HEK293T (cell line): ENCODE measurements at regions not wholly inside any gene's neighbourhood (a gene's known extent, or its start where the extent isn't known, plus 50 kb on each side); places are given as distances from the start of the nearest gene placed in this dataset.

Experiments
- ARNT ChIP-seq: fragments of 450-650 bp; IDR thresholded peaks from 2 replicates; pipeline ENCODE4 v1.6.1; 2017; ENCODE audit warnings: mild to moderate bottlenecking
- BHLHE40 ChIP-seq: fragments of 450-650 bp; IDR thresholded peaks from 2 replicates; pipeline ENCODE4 v1.6.1; 2016; ENCODE audit warnings: mild to moderate bottlenecking, moderate library complexity, borderline replicate concordance
- CTBP1 ChIP-seq: fragments of 450-650 bp; IDR thresholded peaks from 2 replicates; pipeline ENCODE4 v1.6.1; 2016; ENCODE audit warnings: borderline replicate concordance
- ELF4 ChIP-seq: fragments of 450-650 bp; IDR thresholded peaks from 2 replicates; pipeline ENCODE4 v1.6.1; 2017; ENCODE audit warnings: antibody characterized with exemption
- FOXA1 ChIP-seq: fragments of 450-650 bp; IDR thresholded peaks from 2 replicates; pipeline ENCODE4 v1.6.1; 2016; ENCODE audit warnings: mild to moderate bottlenecking
- FOXK2 ChIP-seq: fragments of 450-650 bp; IDR thresholded peaks from 2 replicates; pipeline ENCODE4 v1.6.1; 2016; ENCODE audit warnings: mild to moderate bottlenecking
- HDGF ChIP-seq: fragments of 450-650 bp; IDR thresholded peaks from 2 replicates; pipeline ENCODE4 v1.6.1; 2017; ENCODE audit warnings: antibody characterized with exemption, borderline replicate concordance
- NFRKB ChIP-seq: fragments of 450-650 bp; IDR thresholded peaks from 2 replicates; pipeline ENCODE4 v1.6.1; 2016; ENCODE audit warnings: mild to moderate bottlenecking, moderate library complexity
- SP1 ChIP-seq: fragments of 450-650 bp; IDR thresholded peaks from 2 replicates; pipeline ENCODE4 v1.6.1; 2017
- SUZ12 ChIP-seq: fragments of 450-650 bp; IDR thresholded peaks from 2 replicates; pipeline ENCODE4 v1.6.1; 2016; ENCODE audit warnings: mild to moderate bottlenecking
- ZNF384 ChIP-seq: fragments of 450-650 bp; IDR thresholded peaks from 2 replicates; pipeline ENCODE4 v1.6.1; 2016

- TF ChIP-seq ELF4 (no peak), FOXK2 (no peak), CTBP1 (no peak), SUZ12 (no peak), ARNT (no peak), SP1 (no peak), BHLHE40 (no peak), ZNF384 (no peak), HDGF (no peak), NFRKB (no peak), FOXA1 (no peak)
Observed at GRCh38 chrX:94936722-94937121, 1262.7 kb downstream of the FAM133A start.
